ENCODE measurements at regions not wholly inside any gene's neighbourhood (a gene's known extent, or its start where the extent isn't known, plus 50 kb on each side); places are given as distances from the start of the nearest gene placed in this dataset.

GRCh38 chr1:30179942-30180543 is 543.3 kb downstream of the MATN1 start:
- Histone ChIP-seq H3K9me3 (peaks cover 0 to 11% (median 0%) of the 10 kb centered on the region in 3 donors), H3K4me3 (no peak overlapping the region), H3K4me1 (no peaks in the 10 kb centered on the region), H3K27ac (no peak overlapping the region), H3K27me3 (no peaks in the 10 kb centered on the region), H3K36me3 (no peaks in the 10 kb centered on the region)
- 46 to 58% methylated on average over 10 of the region's 10 CpGs for WGBS, 2 donors (ENCODE audit: low coverage in 1 of 2)
- ATAC-seq: no peak
- TF ChIP-seq POLR2AphosphoS5 (IDR thresholded peaks at IDR 0.05): no peak
- no peak for TF ChIP-seq POLR2A (IDR thresholded peaks at IDR 0.05)
- no peak for TF ChIP-seq EP300 (IDR thresholded peaks at IDR 0.05)
- no peak for TF ChIP-seq CTCF (IDR thresholded peaks at IDR 0.05)

- TF ChIP-seq EP300 (IDR thresholded peaks at IDR 0.05) (no peak), POLR2AphosphoS5 (IDR thresholded peaks at IDR 0.05) (no peak), POLR2A (IDR thresholded peaks at IDR 0.05) (no peak), CTCF (IDR thresholded peaks at IDR 0.05) (no peak)
- no peak for ATAC-seq
- H3K4me1 ChIP-seq: no peaks in the 10 kb centered on the region
- no peak overlapping the region for H3K4me3 ChIP-seq
- peaks cover 0 to 11% (median 0%) of the 10 kb centered on the region in 3 donors for H3K9me3 ChIP-seq
- H3K36me3 ChIP-seq: no peaks in the 10 kb centered on the region
- no peak overlapping the region for H3K27ac ChIP-seq
- WGBS, 2 donors (ENCODE audit: low coverage in 1 of 2): 38 to 69% methylated on average over 1 of the region's 1 CpG
- H3K27me3 ChIP-seq: no peaks in the 10 kb centered on the region
Measured at GRCh38 chr1:30176477-30176876, 546.9 kb downstream of the MATN1 start.

- Histone ChIP-seq H3K27ac (no peak overlapping the region), H3K27me3 (peaks cover 4% of the 10 kb centered on the region), H3K4me1 (no peaks in the 10 kb centered on the region), H3K9me3 (peaks cover 0 to 11% (median 0%) of the 10 kb centered on the region in 3 donors), H3K4me3 (no peak overlapping the region), H3K36me3 (no peaks in the 10 kb centered on the region)
- no peak for ATAC-seq
- 37 to 70% methylated on average over 2 of the region's 2 CpGs for WGBS, 2 donors (ENCODE audit: low coverage in 1 of 2)
- TF ChIP-seq CTCF (IDR thresholded peaks at IDR 0.05) (no peak), POLR2AphosphoS5 (IDR thresholded peaks at IDR 0.05) (no peak), EP300 (IDR thresholded peaks at IDR 0.05) (no peak), POLR2A (IDR thresholded peaks at IDR 0.05) (no peak)
Measured at GRCh38 chr1:30174499-30174898, 548.9 kb downstream of the MATN1 start.

GRCh38 chr1:30173560-30173959 is 549.8 kb downstream of the MATN1 start:
- no peaks in the 10 kb centered on the region for H3K36me3 ChIP-seq
- WGBS, 2 donors (ENCODE audit: low coverage in 1 of 2): 0% methylated on average over 1 of the region's 2 CpGs
- peaks cover 9% of the 10 kb centered on the region for H3K27me3 ChIP-seq
- no peaks in the 10 kb centered on the region for H3K4me1 ChIP-seq
- H3K27ac ChIP-seq: no peak overlapping the region
- no peak for TF ChIP-seq POLR2A (IDR thresholded peaks at IDR 0.05)
- TF ChIP-seq EP300 (IDR thresholded peaks at IDR 0.05): no peak
- no peak for TF ChIP-seq CTCF (IDR thresholded peaks at IDR 0.05)
- no peak for TF ChIP-seq POLR2AphosphoS5 (IDR thresholded peaks at IDR 0.05)
- peaks cover 0 to 4% (median 0%) of the 10 kb centered on the region in 3 donors for H3K9me3 ChIP-seq
- no peak overlapping the region for H3K4me3 ChIP-seq
- no peak for ATAC-seq

- ATAC-seq: no peak
- TF ChIP-seq POLR2AphosphoS5 (IDR thresholded peaks at IDR 0.05) (no peak), EP300 (IDR thresholded peaks at IDR 0.05) (no peak)
- WGBS, 2 donors (ENCODE audit: low coverage in 1 of 2): 50% methylated on average over 1 of the region's 2 CpGs; no CpG with 5 or more reads in 1 of the 2 donors
- Histone ChIP-seq H3K27ac (no peak overlapping the region), H3K4me1 (no peaks in the 10 kb centered on the region), H3K4me3 (no peak overlapping the region), H3K27me3 (peaks cover 9% of the 10 kb centered on the region), H3K9me3 (no peaks in the 10 kb centered on the region), H3K36me3 (no peaks in the 10 kb centered on the region)
Measured at GRCh38 chr1:30172757-30173156, 550.6 kb downstream of the MATN1 start.
